NCI-H2107 (cell line): ENCODE measurements at regions not wholly inside any gene's neighbourhood (a gene's known extent, or its start where the extent isn't known, plus 50 kb on each side); places are given as distances from the start of the nearest gene placed in this dataset.
"Not testable (repeated sequence)": the region's sequence is repeated elsewhere in the genome, so short reads cannot be mapped to it uniquely, and the experiment has no call there.

Source experiments
- DNase-seq: peaks from one replicate; lab custom pipeline; 2025; lab: John Stamatoyannopoulos, UW

DNA sequence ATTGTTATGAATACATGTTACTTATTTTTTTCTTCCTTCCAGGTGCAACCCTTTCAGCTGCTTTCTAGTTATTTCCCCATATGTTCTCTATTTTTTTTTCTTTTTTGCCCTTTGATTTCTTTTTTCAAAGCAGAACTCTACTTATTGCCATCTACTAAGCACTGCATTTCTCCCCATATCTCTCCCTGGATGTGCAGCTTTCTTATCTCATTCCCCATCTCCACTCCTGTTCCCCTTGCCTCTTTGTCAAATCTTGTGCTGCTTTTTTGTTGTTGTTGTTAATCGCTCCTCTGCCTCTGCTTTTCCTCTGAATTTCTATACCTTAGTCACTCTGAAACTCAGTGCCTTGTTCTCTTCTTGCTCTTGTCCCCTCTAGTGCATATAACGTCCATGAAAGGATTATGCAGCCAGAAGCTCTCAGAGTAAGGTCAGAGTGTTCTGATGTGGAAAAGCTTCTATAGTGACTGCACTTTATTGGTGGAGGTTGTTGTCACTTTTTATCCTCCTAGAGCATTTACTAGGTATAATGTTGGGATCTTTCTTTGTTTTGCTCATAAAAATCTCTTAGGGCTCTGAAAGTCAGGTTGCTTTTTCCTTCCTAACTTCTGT, 51.1 kb upstream of the JADE1 start:
- no peak for DNase-seq

DNA sequence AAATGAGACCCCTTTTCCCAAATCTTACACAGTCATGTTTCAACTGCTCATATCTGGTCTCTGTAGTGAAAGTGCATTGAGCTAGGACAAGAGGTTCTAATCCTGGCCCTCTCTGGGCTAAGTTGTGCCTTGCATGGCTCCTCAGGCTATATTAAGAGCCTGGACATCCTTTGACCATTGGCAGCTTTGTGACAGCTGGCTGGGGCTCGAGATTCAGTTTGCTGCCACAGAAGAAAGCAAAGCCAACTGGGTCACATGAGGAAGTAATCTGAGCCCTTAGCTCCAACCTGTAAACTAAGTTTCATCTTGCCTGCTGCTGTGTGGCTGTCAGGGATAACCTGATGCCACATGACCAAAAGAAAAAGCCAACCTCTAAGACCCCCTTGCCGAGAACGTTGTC, 51.8 kb upstream of the JADE1 start:
- DNase-seq = no peak

DNA sequence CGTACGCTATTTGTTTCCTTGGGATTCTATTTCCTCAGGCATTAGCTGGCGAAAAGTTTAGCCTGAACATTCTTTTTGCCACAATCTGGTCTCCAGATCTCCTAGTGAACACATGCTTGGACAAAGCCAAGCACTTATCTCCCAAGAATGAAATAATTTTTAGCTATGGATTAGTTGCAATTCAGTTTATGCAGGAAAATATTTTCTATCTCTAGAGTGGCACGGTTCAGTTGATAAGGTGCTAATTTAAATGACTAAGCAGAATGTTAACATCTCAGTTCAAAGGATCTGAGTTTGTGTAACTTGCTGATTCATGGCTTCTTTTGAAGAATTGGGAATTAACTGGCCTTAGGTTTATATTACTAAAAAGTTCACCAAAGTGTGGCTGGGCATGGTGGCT, 58.1 kb upstream of the JADE1 start:
- no peak for DNase-seq

DNA sequence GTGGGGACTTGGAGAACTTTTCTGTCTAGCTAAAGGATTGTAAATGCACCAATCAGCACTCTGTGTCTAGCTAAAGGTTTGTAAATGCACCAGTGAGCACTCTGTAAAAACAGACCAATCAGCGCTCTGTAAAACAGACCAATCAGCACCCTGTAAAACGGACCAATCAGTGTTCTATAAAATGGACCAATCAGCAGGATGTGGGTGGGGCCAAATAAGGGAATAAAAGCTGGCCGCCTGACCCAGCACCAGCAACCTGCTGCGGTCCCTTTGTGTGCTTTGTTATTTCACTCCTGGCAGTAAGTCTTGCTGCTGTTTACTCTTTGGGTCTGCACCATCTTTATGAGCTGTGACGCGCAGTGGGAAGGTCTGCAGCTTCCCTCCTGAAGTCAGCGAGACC, 67.8 kb upstream of the JADE1 start:
- DNase-seq = not testable (repeated sequence)

DNA sequence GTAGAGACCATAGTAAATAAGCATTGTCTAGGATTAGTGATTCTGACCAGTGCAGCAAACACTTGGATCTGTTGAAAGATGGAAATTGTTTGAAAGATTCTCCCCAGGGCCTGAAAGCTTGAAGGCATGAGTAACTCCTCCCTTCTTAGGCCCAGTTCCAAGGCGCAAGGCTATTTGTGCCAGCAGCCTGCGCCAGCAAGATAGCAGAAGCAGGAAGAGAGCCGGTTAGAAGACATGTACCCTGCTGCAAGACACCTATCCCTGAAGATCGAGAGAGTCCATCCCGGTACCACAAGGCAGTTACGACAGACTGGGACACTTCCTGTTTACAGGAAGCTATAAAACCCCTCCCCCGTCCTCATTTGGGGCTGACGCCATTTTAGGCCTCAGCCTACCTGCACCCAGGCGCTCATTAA, 72.4 kb upstream of the JADE1 start:
- DNase-seq = no peak

DNA sequence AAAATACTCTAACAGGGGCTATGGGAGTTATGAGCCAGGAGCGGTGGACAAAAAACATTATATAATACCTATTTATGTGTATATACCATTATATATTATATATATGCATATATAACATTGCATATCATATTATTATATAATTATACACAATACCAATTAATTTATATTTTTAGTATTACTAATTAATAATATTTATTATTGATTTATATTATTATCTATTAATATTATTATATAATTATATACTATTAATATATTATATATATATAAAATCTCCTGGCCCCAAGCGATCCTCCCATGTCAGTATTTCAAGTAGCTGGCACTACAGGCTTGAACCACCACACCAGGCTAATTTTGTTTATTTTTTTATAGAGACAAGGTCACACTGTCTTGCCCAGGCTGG, 73.8 kb upstream of the JADE1 start:
- DNase-seq = no peak

DNA sequence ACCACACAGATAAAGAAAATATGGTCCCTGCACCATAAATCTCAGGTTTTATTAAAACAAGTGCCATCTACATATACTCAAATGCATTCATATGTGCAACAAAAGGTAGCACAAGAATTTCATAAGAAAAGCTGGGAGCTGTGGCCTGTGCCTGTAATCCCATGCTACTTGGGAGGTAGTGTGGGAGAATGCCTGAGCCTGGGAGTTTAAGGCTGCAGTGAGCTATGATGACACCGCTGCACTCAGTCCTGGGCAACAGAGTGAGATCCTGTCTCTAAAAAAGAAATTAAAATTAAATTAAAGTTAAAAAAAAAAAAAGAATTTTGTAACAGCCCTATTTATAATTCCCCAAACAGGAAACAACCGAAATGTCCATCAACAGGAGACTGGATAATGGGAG, 81.3 kb upstream of the JADE1 start:
- no peak for DNase-seq

DNA sequence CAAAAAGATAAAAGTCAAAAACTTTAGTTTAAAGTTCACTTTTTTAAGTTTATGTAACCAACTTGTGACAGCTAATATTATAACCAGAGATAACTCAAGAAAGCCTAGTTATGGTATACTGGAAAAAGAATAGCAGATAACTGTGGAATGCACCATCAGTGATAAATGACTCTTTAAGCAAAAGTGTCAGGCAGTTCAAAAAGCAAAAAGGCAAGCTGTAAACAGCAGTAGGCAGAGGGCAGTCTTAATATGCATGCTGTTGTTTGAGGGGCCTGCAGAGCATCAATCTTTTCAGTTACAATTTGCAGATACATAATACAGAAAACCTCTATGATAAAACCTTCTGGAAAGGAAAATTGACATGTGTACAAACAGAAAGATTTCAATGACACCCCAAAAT, 81.8 kb upstream of the JADE1 start:
- no peak for DNase-seq

DNA sequence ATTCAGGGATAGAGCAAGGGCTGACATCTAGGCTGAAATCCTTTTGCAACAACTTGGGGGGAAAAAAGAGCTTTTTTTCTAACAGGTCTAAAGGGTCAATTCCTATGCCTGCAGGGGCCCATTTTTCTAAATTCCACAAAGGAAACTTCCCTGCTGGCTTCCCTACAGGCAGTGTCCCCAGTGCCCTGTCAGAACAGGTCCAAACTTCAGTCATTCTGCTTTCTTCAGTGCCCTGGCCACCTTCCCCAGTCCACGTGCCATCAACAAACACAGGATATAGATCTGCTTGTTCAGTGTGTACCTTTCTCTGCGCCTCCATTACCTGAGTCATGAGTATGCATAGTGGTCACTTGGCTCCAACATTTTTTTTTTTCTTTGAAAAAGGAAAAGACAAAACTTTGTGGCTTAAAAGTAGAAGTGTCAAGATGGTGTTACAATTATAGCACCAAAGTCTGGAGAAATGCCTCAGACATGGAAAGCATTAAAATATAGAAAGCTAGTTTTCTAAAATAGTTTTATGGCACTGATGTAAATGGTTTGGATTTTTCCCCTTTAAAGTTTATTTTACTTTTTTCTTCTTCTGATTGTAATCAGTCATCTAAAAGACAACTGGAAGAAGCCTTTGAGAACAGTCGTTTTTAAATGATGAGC, 84.0 kb upstream of the JADE1 start:
- no peak for DNase-seq

DNA sequence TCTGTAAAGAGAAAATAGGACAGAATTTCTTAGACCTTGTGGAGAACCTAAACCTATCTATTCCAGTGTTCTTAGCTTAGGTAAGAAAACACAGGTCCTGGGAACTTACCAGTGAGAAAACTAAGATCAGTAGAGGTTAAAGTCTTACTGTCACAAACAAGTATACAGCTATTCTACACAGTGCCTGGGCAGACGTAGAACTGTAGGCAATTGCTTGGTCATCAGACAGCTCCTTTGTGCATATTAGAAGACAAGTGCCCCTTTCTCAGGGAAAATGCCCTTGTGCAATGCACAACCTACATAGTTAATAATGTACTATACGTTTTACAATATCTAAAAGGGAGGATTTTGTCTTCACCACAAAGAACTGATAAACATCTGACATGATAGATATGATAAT, 86.6 kb upstream of the JADE1 start:
- no peak for DNase-seq

DNA sequence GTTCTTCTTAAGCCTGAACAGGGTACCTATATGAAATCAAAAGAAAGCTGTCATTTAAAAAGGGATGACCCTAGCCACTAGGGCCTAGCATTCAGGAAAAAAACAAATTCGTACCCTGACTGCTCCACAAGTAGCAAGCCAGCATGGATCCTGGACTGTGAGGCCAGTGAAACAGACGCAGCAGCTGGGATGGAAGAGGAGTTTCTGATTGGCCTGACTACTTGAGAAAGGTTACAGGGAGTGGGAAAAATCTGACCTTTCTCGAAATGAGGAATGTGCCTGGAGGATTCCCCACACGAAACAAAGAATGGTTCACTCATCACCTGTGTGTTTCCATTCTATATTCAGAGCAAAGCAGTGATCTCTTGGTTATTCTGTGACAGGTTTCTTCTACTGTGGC, 87.6 kb upstream of the JADE1 start:
- DNase-seq = no peak

DNA sequence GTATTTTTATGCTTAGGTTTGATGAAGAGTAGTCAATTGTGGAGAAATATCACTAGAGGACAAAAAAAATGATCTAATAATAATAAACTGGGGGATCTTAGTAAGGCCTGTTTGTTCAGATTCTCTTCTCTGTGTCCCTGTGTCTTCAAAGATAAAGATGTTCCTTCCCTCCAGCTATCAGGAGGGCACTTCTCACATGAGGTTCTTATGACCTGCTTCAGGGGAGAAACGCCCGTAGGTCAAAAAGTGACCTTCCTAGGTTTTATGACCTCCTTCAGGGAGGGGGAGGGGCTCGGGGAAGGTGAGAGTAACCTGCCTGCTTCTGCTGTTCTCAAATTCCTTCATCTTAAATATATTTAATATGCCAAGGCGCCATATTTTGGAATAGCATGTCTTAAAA, 89.2 kb upstream of the JADE1 start:
- DNase-seq = no peak

DNA sequence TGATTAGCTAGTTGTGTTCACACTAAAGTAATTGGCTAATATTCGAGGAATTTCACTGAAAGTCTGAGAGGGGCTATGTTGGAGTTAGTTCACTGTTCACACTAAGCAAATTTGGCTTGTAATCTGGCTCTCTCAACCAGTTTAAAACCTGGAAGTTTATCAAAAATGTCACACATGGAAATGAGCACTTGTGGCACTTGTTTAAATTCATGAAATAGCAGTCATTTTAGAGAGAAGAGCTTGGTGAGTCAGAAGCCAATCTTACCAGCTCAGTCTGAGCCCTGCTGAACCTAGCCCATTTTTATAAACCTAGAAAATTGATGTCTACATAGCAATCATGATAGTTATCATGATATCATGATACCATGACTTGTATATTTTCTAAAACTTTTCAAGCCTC, 90.7 kb upstream of the JADE1 start:
- no peak for DNase-seq

DNA sequence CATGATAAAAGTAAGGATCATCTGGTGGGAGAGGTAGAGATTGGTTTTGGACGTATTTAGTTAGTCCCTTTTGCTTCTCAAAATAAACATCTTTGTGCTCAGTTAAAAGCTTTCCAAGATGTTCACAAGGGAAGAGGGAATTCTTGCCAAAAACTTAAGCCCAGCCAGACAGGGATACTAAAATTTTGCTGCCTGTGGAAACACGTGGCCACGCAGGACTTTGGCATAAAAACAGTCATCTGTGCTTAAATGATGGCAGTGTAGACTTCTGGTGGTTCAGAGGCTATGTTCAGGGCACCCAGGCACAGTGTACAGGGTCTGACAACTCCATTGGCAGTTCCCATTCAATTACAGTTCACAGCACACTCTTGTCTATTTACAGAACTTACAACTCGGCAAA, 93.2 kb upstream of the JADE1 start:
- DNase-seq = no peak

DNA sequence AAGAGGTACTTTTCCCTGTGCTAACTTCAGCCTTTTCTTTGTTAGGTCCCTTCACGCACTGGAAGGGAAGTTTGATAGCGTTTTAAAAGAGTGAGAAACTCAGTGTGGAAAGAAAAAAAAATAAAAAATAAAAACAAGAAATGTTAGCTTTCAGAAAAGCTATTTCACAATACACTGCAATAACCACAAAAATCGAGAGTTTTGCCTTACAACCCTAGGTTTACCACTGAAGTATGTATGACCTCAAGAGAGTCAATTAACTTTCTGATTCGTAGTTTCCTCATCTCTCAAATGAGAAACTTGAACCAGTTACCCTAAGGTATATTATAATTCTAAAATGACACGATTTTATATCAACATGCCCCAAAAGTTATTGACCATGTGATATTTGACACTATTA, 93.9 kb upstream of the JADE1 start:
- DNase-seq = no peak

DNA sequence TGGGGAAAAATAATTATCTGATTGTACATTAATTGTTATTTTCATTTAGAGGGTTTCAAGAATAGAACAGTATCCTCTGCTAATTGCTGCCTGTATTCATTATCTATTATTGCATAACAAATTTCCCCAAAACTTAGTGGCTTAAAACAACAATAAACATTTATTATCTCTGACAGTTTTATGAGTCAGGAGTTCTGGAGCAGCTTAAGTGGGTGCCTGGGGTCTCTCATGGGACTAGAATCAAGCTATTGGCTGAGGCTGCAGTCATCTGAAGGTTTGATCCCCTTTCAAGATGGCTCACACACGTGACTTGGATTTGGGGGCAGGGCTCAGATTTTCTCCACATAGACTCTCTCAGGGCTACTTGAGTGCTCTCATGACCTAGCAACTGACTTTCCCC, 98.1 kb upstream of the JADE1 start:
- no peak for DNase-seq

DNA sequence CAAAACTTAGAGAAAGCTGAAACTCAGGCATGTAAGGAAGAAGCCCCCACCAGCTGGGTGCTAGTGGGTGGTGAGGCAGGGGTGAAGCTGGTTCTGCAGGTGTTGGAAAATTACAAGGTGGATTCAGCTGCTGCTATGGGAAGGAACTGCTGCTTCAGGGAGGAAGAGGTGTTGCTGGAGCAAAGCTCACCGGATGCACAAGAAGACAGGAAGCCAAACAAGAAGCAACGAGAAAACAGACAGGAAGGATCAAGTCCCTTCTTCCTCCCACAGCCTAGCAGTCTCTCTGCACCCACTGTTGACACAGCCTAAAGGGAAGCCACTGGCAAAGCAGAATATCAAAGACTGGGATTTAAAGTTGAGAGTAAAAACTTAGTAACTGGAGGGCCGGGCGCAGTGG, 100.2 kb upstream of the JADE1 start:
- no peak for DNase-seq

DNA sequence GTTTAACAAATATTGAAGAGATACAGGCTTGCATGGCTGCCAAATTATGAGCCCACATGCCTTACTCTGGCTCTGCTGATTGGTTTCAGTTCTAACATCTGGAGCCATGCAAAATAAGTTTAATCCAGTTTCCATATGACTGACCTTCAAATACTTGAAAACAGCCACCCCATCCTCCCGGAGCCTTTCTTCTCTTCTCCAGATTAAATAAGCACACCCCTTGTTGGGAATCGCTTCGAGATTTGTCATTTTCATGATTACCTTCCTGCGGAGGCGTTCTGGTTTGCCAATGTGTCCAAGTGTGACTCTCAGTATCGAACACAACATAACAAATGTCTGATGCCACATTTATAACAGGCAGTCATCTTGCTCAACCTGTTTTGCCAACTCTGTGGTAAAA, 101.6 kb upstream of the JADE1 start:
- no peak for DNase-seq

DNA sequence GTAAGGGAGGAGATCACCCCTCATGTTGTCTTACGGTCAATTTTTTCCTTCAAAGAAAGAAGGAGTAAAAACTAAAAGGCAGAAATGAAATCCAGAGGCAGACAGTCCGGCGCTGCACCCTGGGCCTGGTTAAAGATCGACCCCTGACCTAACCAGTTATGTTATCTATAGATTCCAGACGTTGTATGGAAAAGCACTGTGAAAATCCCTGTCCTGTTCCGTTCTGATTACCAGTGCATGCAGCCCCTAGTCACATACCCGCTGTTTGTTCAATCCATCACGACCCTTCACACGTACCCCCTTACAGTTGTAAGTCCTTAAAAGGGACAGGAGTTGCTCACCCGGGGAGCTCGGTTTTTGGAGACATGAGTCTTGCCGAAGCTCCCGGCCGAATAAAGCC, 105.6 kb upstream of the JADE1 start:
- no peak for DNase-seq

DNA sequence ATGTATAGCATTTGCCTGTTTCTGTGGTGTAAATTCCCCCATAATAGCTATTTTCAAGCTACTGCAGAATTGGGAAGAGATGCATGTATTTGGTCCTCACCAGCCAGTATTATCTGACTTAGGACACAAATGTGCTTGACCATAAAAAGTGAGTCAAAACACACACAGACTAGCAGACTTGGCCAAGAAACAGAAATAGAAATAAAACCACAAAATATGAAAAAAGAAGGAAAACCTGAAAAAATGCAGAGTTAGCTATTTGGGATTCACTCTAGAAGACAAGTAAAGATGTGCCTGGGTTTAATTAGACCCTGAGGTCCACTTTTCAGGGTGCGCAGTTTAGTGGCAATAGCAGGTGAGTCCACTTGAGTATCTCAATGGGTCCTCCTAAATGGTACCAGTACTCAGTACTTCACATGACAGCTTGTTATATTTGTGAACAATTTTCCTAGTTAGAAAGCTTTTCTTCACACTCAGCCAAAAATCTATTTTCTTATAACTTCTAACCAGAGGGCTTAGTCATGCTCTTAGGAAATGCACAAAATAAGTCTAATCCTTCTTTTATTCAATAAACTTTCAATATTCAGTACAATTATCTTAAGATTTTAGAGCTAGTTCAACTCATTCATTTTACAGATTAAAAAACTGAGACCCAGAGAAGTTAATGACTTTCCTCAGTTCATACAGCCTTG, 108.7 kb upstream of the JADE1 start:
- no peak for DNase-seq

DNA sequence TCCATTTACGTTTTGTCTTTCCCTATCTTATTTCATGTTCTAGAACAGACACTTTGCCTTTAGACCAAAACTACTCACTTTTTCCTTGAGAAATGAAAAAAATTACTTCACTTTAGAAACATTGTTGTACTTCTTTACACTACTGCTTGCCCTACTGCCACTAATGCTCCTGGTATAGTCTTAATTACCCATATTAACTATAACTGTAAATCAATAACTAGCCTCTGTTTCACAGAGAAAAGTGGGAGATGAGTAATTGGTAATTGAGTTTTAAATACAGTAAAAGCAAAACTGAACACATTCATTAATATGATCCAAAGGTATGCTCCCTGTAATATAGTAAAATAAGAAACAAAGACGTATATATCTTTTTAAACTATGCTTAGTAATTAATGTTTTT, 111.1 kb upstream of the JADE1 start:
- DNase-seq = no peak

DNA sequence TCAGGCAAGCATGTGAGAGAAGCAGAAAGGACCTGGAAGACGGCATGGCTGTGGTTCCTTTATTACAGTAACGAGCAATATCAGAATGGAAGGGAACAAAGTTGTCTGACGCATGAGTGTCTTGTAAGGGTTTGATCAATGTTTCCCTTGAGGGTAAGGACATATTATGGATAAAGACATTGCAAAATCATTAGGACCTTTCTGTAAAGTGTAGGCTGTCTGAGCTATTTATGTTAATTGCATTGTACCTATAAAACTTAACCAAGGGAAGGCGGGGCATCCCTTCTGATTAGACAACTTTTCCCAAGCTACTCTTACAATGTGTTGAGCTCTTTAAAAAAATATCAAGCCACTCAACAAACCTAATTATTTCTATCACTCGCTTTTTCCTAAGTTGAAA, 112.2 kb upstream of the JADE1 start:
- no peak for DNase-seq

DNA sequence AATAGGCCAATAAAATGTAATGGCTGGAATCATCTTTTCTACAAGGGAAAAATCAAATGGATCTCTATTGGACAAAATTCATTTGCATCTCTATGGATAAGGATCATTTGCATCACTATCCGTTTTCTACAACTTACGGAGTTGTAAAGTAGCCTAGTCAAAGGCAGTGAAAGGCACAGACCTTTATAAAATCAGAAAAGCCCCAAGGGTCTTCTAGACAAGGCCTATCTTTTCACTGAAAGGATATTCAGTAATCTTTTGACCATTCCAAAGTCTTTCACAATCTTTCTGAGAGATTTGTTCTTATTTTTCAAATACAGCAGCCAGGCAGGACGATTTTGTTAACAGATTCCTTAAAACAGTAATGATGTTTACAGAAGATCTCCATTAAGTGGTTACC, 119.5 kb upstream of the JADE1 start:
- DNase-seq = no peak
